Panc1 (cell line): ENCODE measurements at regions not wholly inside any gene's neighbourhood (a gene's known extent, or its start where the extent isn't known, plus 50 kb on each side); places are given as distances from the start of the nearest gene placed in this dataset.

Experiments used
- ATAC-seq: fragments of 200-7000 bp; cut with Tn5 transposase; 2 replicates; pipeline ENCODE4 v1.9.1; 2020; ENCODE audit warnings: mild to moderate bottlenecking, moderate library complexity
- BruUV-seq: library from RNA; stranded (reverse); fragments of 400-500 nt; replicated peaks from 2 replicates; lab custom pipeline; 2021; lab: Mats Ljungman, UMichigan
- CTCF ChIA-PET: fragments of 300-600 bp; sonication (Branson Sonifier 250); formaldehyde crosslinking; loops from one replicate; lab custom pipeline; 2022; ENCODE audit warnings: antibody characterized with exemption; lab: Charles Lee
- POLR2A ChIA-PET: fragments of 300-600 bp; sonication (Branson Sonifier 250); formaldehyde crosslinking; loops from one replicate; lab custom pipeline; 2022; ENCODE audit warnings: antibody characterized with exemption; lab: Charles Lee
- DNase-seq: peaks from one replicate; pipeline ENCODE4 v3.0.0-alpha.2; 2010; ENCODE audit warnings: low read depth, low spot score
- H3K27ac ChIP-seq: 2 replicates; pipeline ENCODE4 v1.5.1; 2011; ENCODE audit warnings: mild to moderate bottlenecking, low read length, inconsistent platforms
- H3K27me3 ChIP-seq: fragments of 200-500 bp; sonication (Bioruptor generic); 2 replicates; pipeline ENCODE4 v1.6.0; 2014; ENCODE audit warnings: low read length, inconsistent platforms; ENCODE audit not compliant: control insufficient read depth, insufficient read depth
- H3K36me3 ChIP-seq: fragments of 200-500 bp; sonication (Bioruptor generic); 2 replicates; pipeline ENCODE4 v1.5.1; 2014; ENCODE audit warnings: inconsistent platforms, mild to moderate bottlenecking, low read length, moderate library complexity; ENCODE audit not compliant: control insufficient read depth, insufficient read depth
- H3K4me1 ChIP-seq: 2 replicates; pipeline ENCODE4 v1.5.1; 2011; ENCODE audit warnings: inconsistent platforms, mild to moderate bottlenecking, low read length, moderate library complexity; ENCODE audit not compliant: control insufficient read depth, insufficient read depth
- H3K4me3 ChIP-seq, 2 experiments: 2 replicates each; pipeline ENCODE4 v1.5.1; 2011 to 2012; ENCODE audit warnings: low read depth in 2 of 2, low read length in 2 of 2, mild to moderate bottlenecking in 2 of 2, inconsistent platforms in 1 of 2, moderate library complexity in 1 of 2
- H3K9me3 ChIP-seq: fragments of 200-500 bp; sonication (Bioruptor generic); 2 replicates; pipeline ENCODE4 v1.5.1; 2014; ENCODE audit warnings: low read depth, mild to moderate bottlenecking, inconsistent platforms, low read length, moderate library complexity; ENCODE audit not compliant: control insufficient read depth, insufficient read depth
- CTCF ChIP-seq: fragments of 450-650 bp; IDR thresholded peaks from 2 replicates; pipeline ENCODE4 v1.5.1; 2017; ENCODE audit warnings: mild to moderate bottlenecking
- POLR2AphosphoS5 ChIP-seq: IDR thresholded peaks from 2 replicates; pipeline ENCODE4 v1.6.1; 2012; ENCODE audit warnings: mild to moderate bottlenecking, low read depth, low read length, moderate library complexity
- REST ChIP-seq, 2 experiments: IDR thresholded peaks; 2 replicates each; pipeline ENCODE4 v1.6.1; 2011 to 2012; ENCODE audit warnings: low read depth in 2 of 2, control low read depth in 1 of 2, low read length in 1 of 2, mild to moderate bottlenecking in 1 of 2, moderate library complexity in 1 of 2; ENCODE audit not compliant: insufficient read depth in 1 of 2
- SIN3A ChIP-seq: IDR thresholded peaks from 2 replicates; pipeline ENCODE4 v1.6.1; 2012; ENCODE audit warnings: low read depth, mild to moderate bottlenecking, low read length, moderate library complexity, borderline replicate concordance; ENCODE audit not compliant: insufficient read depth
- TCF7L2 ChIP-seq: IDR thresholded peaks from 2 replicates; pipeline ENCODE4 v1.6.1; 2011; ENCODE audit warnings: mild to moderate bottlenecking, low read depth, low read length, inconsistent platforms
- in situ Hi-C: cut with HindIII; loops from 2 replicates; pipeline ENCODE4 v1.10.0; 2016; ENCODE audit warnings: low sequenced_read_pairs, low pct_unique_long_range_greater_than_20kb
- intact Hi-C: fragments of 100-400 bp; cut with micrococcal nuclease; formaldehyde crosslinking; loops from one replicate; pipeline ENCODE4 v1.10.0; 2022; ENCODE audit not compliant: unreplicated experiment

- no peaks in the 10 kb centered on the region for H3K36me3 ChIP-seq
- ChIA-PET POLR2A (no interaction called here), CTCF (no interaction called here)
- no peaks in the 10 kb centered on the region for H3K9me3 ChIP-seq
- DNase-seq: no peak
- no peaks in the 10 kb centered on the region for H3K27me3 ChIP-seq
- no peak for ATAC-seq
- no peaks in the 10 kb centered on the region for H3K4me1 ChIP-seq
- H3K27ac ChIP-seq: no peak overlapping the region
- in situ Hi-C loops: no loop called here
- no TSS peak for BruUV-seq
- no peak overlapping the region for H3K4me3 ChIP-seq
- intact Hi-C loops: no loop called here
- no peak for TF ChIP-seq SIN3A
- no peak for TF ChIP-seq CTCF
- TF ChIP-seq TCF7L2: no peak
- no peak for TF ChIP-seq POLR2AphosphoS5
- no peak for TF ChIP-seq REST (IDR thresholded peaks at IDR 0.05; ENCODE audit: insufficient read depth in 1 of 2, low read depth in 2 of 2, low read length in 1 of 2)
These were observed 124.4 kb upstream of the SP8 start for GRCh38 chr7:20911081-20911480.

- BruUV-seq: no TSS peak
- TF ChIP-seq CTCF (no peak), TCF7L2 (no peak), POLR2AphosphoS5 (no peak), SIN3A (no peak), REST (IDR thresholded peaks at IDR 0.05; ENCODE audit: insufficient read depth in 1 of 2, low read depth in 2 of 2, low read length in 1 of 2) (no peak)
- Histone ChIP-seq H3K4me1 (no peaks in the 10 kb centered on the region), H3K36me3 (no peaks in the 10 kb centered on the region), H3K9me3 (no peaks in the 10 kb centered on the region), H3K27ac (no peak overlapping the region), H3K4me3 (no peak overlapping the region), H3K27me3 (no peaks in the 10 kb centered on the region)
- intact Hi-C loops (no loop called here), in situ Hi-C loops (no loop called here)
- no peak for DNase-seq
- ChIA-PET CTCF (no interaction called here), POLR2A (no interaction called here)
- ATAC-seq: no peak
These were observed 127.2 kb upstream of the SP8 start for GRCh38 chr7:20913853-20914252.
